H1 (cell line): ENCODE measurements at regions not wholly inside any gene's neighbourhood (a gene's known extent, or its start where the extent isn't known, plus 50 kb on each side); places are given as distances from the start of the nearest gene placed in this dataset.
"Not testable (repeated sequence)": the region's sequence is repeated elsewhere in the genome, so short reads cannot be mapped to it uniquely, and the experiment has no call there.

Experiments
- CTCF ChIA-PET: fragments of 300-600 bp; sonication (Branson Sonifier 250); formaldehyde crosslinking; loops from one replicate; lab custom pipeline; 2021; ENCODE audit not compliant: partially characterized antibody; lab: Charles Lee
- POLR2A ChIA-PET: fragments of 300-600 bp; sonication (Branson Sonifier 250); formaldehyde crosslinking; loops from one replicate; lab custom pipeline; 2021; ENCODE audit warnings: inconsistent platforms; ENCODE audit not compliant: partially characterized antibody; lab: Charles Lee
- DNase-seq, 2 experiments: peaks; one replicate each; pipeline versions ENCODE4 v3.0.0 to v3.0.0-alpha.2; 2010 to 2022; ENCODE audit warnings: low spot score in 2 of 2, low read depth in 1 of 2, mixed read lengths in 1 of 2
- FAIRE-seq: peaks from 2 replicates; lab custom pipeline; 2011; peaks lifted over from hg19 to GRCh38; lab: Jason Lieb, UNC
- H2AFZ ChIP-seq: 2 replicates; pipeline ENCODE4 v1.8.1; 2012; ENCODE audit warnings: low read length, inconsistent platforms
- H2AK5ac ChIP-seq: 2 replicates; pipeline ENCODE4 v1.6.1; 2013; ENCODE audit warnings: low read depth, low read length
- H2BK120ac ChIP-seq: replicated peaks from 2 replicates; pipeline ENCODE3; 2013; ENCODE audit warnings: low read depth, low read length, inconsistent platforms
- H2BK12ac ChIP-seq: 2 replicates; pipeline ENCODE4 v1.6.1; 2013; ENCODE audit warnings: low read depth, low read length
- H2BK15ac ChIP-seq: 2 replicates; pipeline ENCODE4 v1.6.1; 2013; ENCODE audit warnings: low read length
- H2BK20ac ChIP-seq: 2 replicates; pipeline ENCODE4 v1.6.1; 2013; ENCODE audit warnings: low read length
- H2BK5ac ChIP-seq: 2 replicates; pipeline ENCODE4 v1.6.1; 2013; ENCODE audit warnings: low read depth, low read length
- H3K14ac ChIP-seq: 2 replicates; pipeline ENCODE4 v1.6.1; 2013; ENCODE audit warnings: inconsistent platforms; ENCODE audit not compliant: insufficient read length
- H3K18ac ChIP-seq: 2 replicates; pipeline ENCODE4 v1.6.1; 2013; ENCODE audit warnings: low read length; ENCODE audit errors: extremely low read depth
- H3K23ac ChIP-seq: 2 replicates; pipeline ENCODE4 v1.6.1; 2013; ENCODE audit warnings: inconsistent platforms; ENCODE audit not compliant: insufficient read length
- H3K23me2 ChIP-seq: 2 replicates; pipeline ENCODE4 v1.6.1; 2013; ENCODE audit warnings: low read depth, low read length
- H3K27ac ChIP-seq: 2 replicates; pipeline ENCODE4 v1.6.1; 2011; ENCODE audit warnings: low read depth, low read length, inconsistent platforms
- H3K27me3 ChIP-seq, 4 experiments: replicated peaks in 1 of 4; 1 replicate in 1 of 4; 2 replicates in 3 of 4; pipeline versions ENCODE4 v1.6.1 to v1.8.1; 2011 to 2013; ENCODE audit warnings: low read length in 3 of 4, mild to moderate bottlenecking in 3 of 4, inconsistent platforms in 2 of 4, mixed read lengths in 2 of 4, moderate library complexity in 1 of 4; ENCODE audit not compliant: control insufficient read depth in 3 of 4, insufficient read depth in 3 of 4; ENCODE audit errors: extremely low read depth in 1 of 4
- H3K36me3 ChIP-seq, 4 experiments: 2 replicates each; pipeline versions ENCODE4 v1.6.1 to v1.8.1; 2011 to 2013; ENCODE audit warnings: mild to moderate bottlenecking in 4 of 4, low read length in 3 of 4, moderate library complexity in 2 of 4, control low read depth in 1 of 4, inconsistent platforms in 1 of 4; ENCODE audit not compliant: insufficient read depth in 4 of 4, control insufficient read depth in 2 of 4
- H3K4ac ChIP-seq: replicated peaks from 2 replicates; pipeline ENCODE3; 2013; ENCODE audit warnings: low read length, low read depth, mixed read lengths, inconsistent platforms; ENCODE audit not compliant: insufficient read length
- H3K4me1 ChIP-seq, 4 experiments: replicated peaks in 1 of 4; 1 replicate in 1 of 4; 2 replicates in 3 of 4; pipeline versions ENCODE4 v1.6.1 to v1.8.1; 2011 to 2013; ENCODE audit warnings: low read length in 3 of 4, inconsistent platforms in 2 of 4, mixed read lengths in 1 of 4; ENCODE audit not compliant: insufficient read depth in 4 of 4, control insufficient read depth in 3 of 4
- H3K4me2 ChIP-seq, 2 experiments: 2 replicates each; pipeline versions ENCODE4 v1.6.1 to v1.8.1; 2011 to 2013; ENCODE audit warnings: low read depth in 2 of 2, low read length in 2 of 2, control low read depth in 1 of 2, inconsistent platforms in 1 of 2, mild to moderate bottlenecking in 1 of 2; ENCODE audit not compliant: insufficient read depth in 1 of 2
- H3K4me3 ChIP-seq, 4 experiments: fragments of 200-600, 300-600 bp in 1 of 4; sonication (generic), shearing (Covaris generic), sonication (Bioruptor Twin) in 1 of 4; 2 replicates each; pipeline versions ENCODE4 v1.5.1 to v1.8.1; 2011 to 2016; ENCODE audit warnings: low read length in 4 of 4, low read depth in 3 of 4, control low read depth in 2 of 4, inconsistent platforms in 2 of 4, mild to moderate bottlenecking in 2 of 4, mixed read lengths in 1 of 4, moderate library complexity in 1 of 4; ENCODE audit not compliant: insufficient read depth in 2 of 4; ENCODE audit errors: extremely low read depth in 1 of 4
- H3K56ac ChIP-seq: replicated peaks from 2 replicates; pipeline ENCODE3; 2013; ENCODE audit warnings: low read depth, mild to moderate bottlenecking, mixed read lengths, low read length, inconsistent platforms; ENCODE audit not compliant: insufficient read length
- H3K79me1 ChIP-seq: 2 replicates; pipeline ENCODE4 v1.6.1; 2013; ENCODE audit warnings: low read depth, low read length, control low read depth
- H3K79me2 ChIP-seq, 2 experiments: 2 replicates each; pipeline versions ENCODE4 v1.6.1 to v1.8.1; 2012 to 2013; ENCODE audit warnings: low read length in 2 of 2, mild to moderate bottlenecking in 2 of 2, inconsistent platforms in 1 of 2; ENCODE audit not compliant: insufficient read depth in 2 of 2, control insufficient read depth in 1 of 2
- H3K9ac ChIP-seq, 4 experiments: replicated peaks in 1 of 4; 1 replicate in 1 of 4; 2 replicates in 3 of 4; pipeline versions ENCODE4 v1.6.1 to v1.8.1; 2011 to 2013; ENCODE audit warnings: low read depth in 3 of 4, low read length in 3 of 4, control low read depth in 2 of 4, mild to moderate bottlenecking in 2 of 4, moderate library complexity in 2 of 4, inconsistent platforms in 1 of 4; ENCODE audit errors: extremely low read depth in 1 of 4
- H3K9me3 ChIP-seq, 2 experiments: 2 replicates each; pipeline versions ENCODE4 v1.6.1 to v1.8.1; 2012 to 2013; ENCODE audit warnings: mild to moderate bottlenecking in 2 of 2, moderate library complexity in 2 of 2, control low read depth in 1 of 2, inconsistent platforms in 1 of 2, low read depth in 1 of 2, low read length in 1 of 2, mixed read lengths in 1 of 2; ENCODE audit not compliant: insufficient read depth in 2 of 2
- H4K20me1 ChIP-seq, 2 experiments: replicated peaks in 1 of 2; 2 replicates each; pipeline versions ENCODE3 to v1.8.1; 2011 to 2013; ENCODE audit warnings: inconsistent platforms in 2 of 2, low read length in 2 of 2, mild to moderate bottlenecking in 1 of 2; ENCODE audit not compliant: insufficient read depth in 2 of 2, control insufficient read depth in 1 of 2
- H4K5ac ChIP-seq: 2 replicates; pipeline ENCODE4 v1.6.1; 2013; ENCODE audit warnings: low read length, low read depth, mixed read lengths, inconsistent platforms; ENCODE audit not compliant: insufficient read length
- H4K8ac ChIP-seq: 2 replicates; pipeline ENCODE4 v1.8.0; 2013; ENCODE audit warnings: mild to moderate bottlenecking, moderate library complexity, low read length, inconsistent platforms; ENCODE audit not compliant: insufficient read depth; ENCODE audit errors: extremely low read depth
- H4K91ac ChIP-seq: replicated peaks from 2 replicates; pipeline ENCODE3; 2013; ENCODE audit warnings: low read length, mixed read lengths, inconsistent platforms; ENCODE audit not compliant: insufficient read length
- WGBS, 2 experiments: shearing (Covaris generic) in 1 of 2; methylation state at CpG; one replicate each; pipeline versions ENCODE4 v1.1.6 to v1.1.7; 2013 to 2015; ENCODE audit warnings: low lambda C conversion rate in 2 of 2, mixed read lengths in 2 of 2, inconsistent platforms in 1 of 2, low coverage in 1 of 2, missing lambda C conversion rate in 1 of 2; ENCODE audit not compliant: insufficient replicate concordance in 2 of 2, insufficient coverage in 1 of 2, insufficient read length in 1 of 2; ENCODE audit errors: extremely low coverage in 1 of 2, missing lambda C conversion rate in 1 of 2; 5-methylcytosine and 5-hydroxymethylcytosine counted together

- H3K4me2 ChIP-seq, H2AK5ac ChIP-seq, H3K18ac ChIP-seq, FAIRE-seq, H2AFZ ChIP-seq, DNase-seq, H2BK12ac ChIP-seq, H4K91ac ChIP-seq, H3K56ac ChIP-seq, H4K8ac ChIP-seq, H3K4ac ChIP-seq, H2BK5ac ChIP-seq, H4K5ac ChIP-seq, H3K27me3 ChIP-seq, H2BK15ac ChIP-seq, H3K9me3 ChIP-seq, H3K36me3 ChIP-seq, H2BK20ac ChIP-seq, H3K79me2 ChIP-seq, H3K4me1 ChIP-seq, H3K14ac ChIP-seq, H2BK120ac ChIP-seq, H3K9ac ChIP-seq, H4K20me1 ChIP-seq, H3K23ac ChIP-seq, H3K4me3 ChIP-seq, H3K79me1 ChIP-seq, POLR2A ChIA-PET, H3K23me2 ChIP-seq, H3K27ac ChIP-seq: not testable (repeated sequence)
- CTCF ChIA-PET = interaction anchor here (0.7 kb wide), 1 partner anchor 1593 kb away, joined by 3 read pairs; no protein-coding TSS in a partner anchor
- WGBS, 2 experiments = 100% methylated on average over 14 of the region's 38 CpGs; no CpG with 5 or more reads in 1 of the 2 experiments
These were observed 1602.9 kb upstream of the PCDH7 start for GRCh38 chr4:29117231-29117722.
